OCI-LY3 (cell line): ENCODE measurements at regions not wholly inside any gene's neighbourhood (a gene's known extent, or its start where the extent isn't known, plus 50 kb on each side); places are given as distances from the start of the nearest gene placed in this dataset.

Experiments used
- EZH2phosphoT487 ChIP-seq: fragments of 200-600 bp; shearing (Covaris generic); IDR thresholded peaks from 2 replicates; pipeline ENCODE4 v1.6.1; 2018; ENCODE audit warnings: antibody characterized with exemption, mixed run types, low read depth
- TF ChIP-seq, protein P1 (sequence below): fragments of 200-600, 300-600 bp; sonication (generic); IDR thresholded peaks from 2 replicates; pipeline ENCODE4 v1.5.1; 2014; ENCODE audit warnings: antibody characterized with exemption, low read length, low read depth

- TF ChIP-seq, protein P1, sequence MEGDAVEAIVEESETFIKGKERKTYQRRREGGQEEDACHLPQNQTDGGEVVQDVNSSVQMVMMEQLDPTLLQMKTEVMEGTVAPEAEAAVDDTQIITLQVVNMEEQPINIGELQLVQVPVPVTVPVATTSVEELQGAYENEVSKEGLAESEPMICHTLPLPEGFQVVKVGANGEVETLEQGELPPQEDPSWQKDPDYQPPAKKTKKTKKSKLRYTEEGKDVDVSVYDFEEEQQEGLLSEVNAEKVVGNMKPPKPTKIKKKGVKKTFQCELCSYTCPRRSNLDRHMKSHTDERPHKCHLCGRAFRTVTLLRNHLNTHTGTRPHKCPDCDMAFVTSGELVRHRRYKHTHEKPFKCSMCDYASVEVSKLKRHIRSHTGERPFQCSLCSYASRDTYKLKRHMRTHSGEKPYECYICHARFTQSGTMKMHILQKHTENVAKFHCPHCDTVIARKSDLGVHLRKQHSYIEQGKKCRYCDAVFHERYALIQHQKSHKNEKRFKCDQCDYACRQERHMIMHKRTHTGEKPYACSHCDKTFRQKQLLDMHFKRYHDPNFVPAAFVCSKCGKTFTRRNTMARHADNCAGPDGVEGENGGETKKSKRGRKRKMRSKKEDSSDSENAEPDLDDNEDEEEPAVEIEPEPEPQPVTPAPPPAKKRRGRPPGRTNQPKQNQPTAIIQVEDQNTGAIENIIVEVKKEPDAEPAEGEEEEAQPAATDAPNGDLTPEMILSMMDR, result no peak
- TF ChIP-seq EZH2phosphoT487, result no peak
Measured at GRCh38 chr14:105866841-105867321, 340.5 kb downstream of the TMEM121 start.
